Gastroesophageal sphincter (tissue), 4 donors: ENCODE measurements at regions not wholly inside any gene's neighbourhood (a gene's known extent, or its start where the extent isn't known, plus 50 kb on each side); places are given as distances from the start of the nearest gene placed in this dataset.
"Not testable (repeated sequence)": the region's sequence is repeated elsewhere in the genome, so short reads cannot be mapped to it uniquely, and the experiment has no call there.

Experiments
- ATAC-seq: fragments of 150-250 bp; one replicate; pipeline ENCODE4 v1.9.1; 2016; ENCODE audit warnings: mild to moderate bottlenecking, moderate library complexity
- H3K27ac ChIP-seq, 4 donors: fragments of 200-600 bp; sonication (generic) in 3 of 4; 1 replicate in 3 of 4; 2 replicates in 1 of 4; pipeline ENCODE4 v1.5.1; 2016 to 2019
- H3K27me3 ChIP-seq: fragments of 200-600 bp; sonication (generic); one replicate; pipeline ENCODE4 v1.5.1; 2019
- H3K36me3 ChIP-seq, 2 donors: fragments of 200-600 bp; sonication (generic); one replicate each; pipeline ENCODE4 v1.5.1; 2019; ENCODE audit warnings: control low read depth in 1 of 2
- H3K4me1 ChIP-seq, 3 donors: fragments of 200-600 bp; sonication (generic); 1 replicate in 2 of 3; 2 replicates in 1 of 3; pipeline ENCODE4 v1.5.1; 2016 to 2019; ENCODE audit warnings: control low read depth in 2 of 3
- H3K4me3 ChIP-seq, 2 donors: fragments of 200-600 bp; sonication (generic); one replicate each; pipeline ENCODE4 v1.5.1; 2019; ENCODE audit warnings: mild to moderate bottlenecking in 1 of 2, moderate library complexity in 1 of 2
- H3K9me3 ChIP-seq, 3 donors: fragments of 200-600 bp; sonication (generic); one replicate each; pipeline ENCODE4 v1.5.1; 2017 to 2019; ENCODE audit warnings: control low read depth in 2 of 3
- CTCF ChIP-seq, 4 experiments: fragments of 200-600 bp in 2 of 4; fragments of 450-650 bp in 2 of 4; sonication (generic) in 1 of 4; IDR thresholded peaks; one replicate each; pipeline ENCODE4 v1.5.1; 2017 to 2019; ENCODE audit warnings: antibody characterized with exemption in 4 of 4, mild to moderate bottlenecking in 2 of 4, moderate library complexity in 2 of 4
- EP300 ChIP-seq: sonication (generic); formaldehyde crosslinking; IDR thresholded peaks from one replicate; pipeline ENCODE4 v1.6.1; 2017; ENCODE audit warnings: antibody characterized with exemption, mild to moderate bottlenecking
- POLR2A ChIP-seq, 2 donors: fragments of 450-650 bp; IDR thresholded peaks; one replicate each; pipeline ENCODE4 v1.6.1; 2017; ENCODE audit warnings: antibody characterized with exemption in 2 of 2, mild to moderate bottlenecking in 2 of 2, moderate library complexity in 1 of 2
- POLR2AphosphoS5 ChIP-seq: sonication (generic); formaldehyde crosslinking; IDR thresholded peaks from one replicate; pipeline ENCODE4 v1.6.1; 2017; ENCODE audit warnings: antibody characterized with exemption
- WGBS, 2 donors: methylation state at CpG; one replicate each; pipeline ENCODE4 v1.1.5; 2018; ENCODE audit warnings: low coverage in 1 of 2; 5-methylcytosine and 5-hydroxymethylcytosine counted together

- no peaks in the 10 kb centered on the region for H3K36me3 ChIP-seq
- no peak for TF ChIP-seq EP300
- TF ChIP-seq CTCF (IDR thresholded peaks at IDR 0.05): no peak
- no peak for TF ChIP-seq POLR2AphosphoS5
- no peak for TF ChIP-seq POLR2A (IDR thresholded peaks at IDR 0.05)
- 76 to 100% methylated on average over 1 of the region's 1 CpG for WGBS, 2 donors
- no peak overlapping the region for H3K27ac ChIP-seq
- no peaks in the 10 kb centered on the region for H3K27me3 ChIP-seq
- H3K9me3 ChIP-seq: no peaks in the 10 kb centered on the region
- no peaks in the 10 kb centered on the region for H3K4me1 ChIP-seq
- ATAC-seq: no peak
- no peak overlapping the region for H3K4me3 ChIP-seq
These were observed 619.0 kb downstream of the FRK start for GRCh38 chr6:115441651-115442050.

GRCh38 chr6:115415378-115415777 is 645.3 kb downstream of the FRK start:
- 41 to 52% methylated on average over 3 of the region's 3 CpGs for WGBS, 2 donors
- no peaks in the 10 kb centered on the region for H3K27me3 ChIP-seq
- no peaks in the 10 kb centered on the region for H3K4me1 ChIP-seq
- no peak overlapping the region for H3K4me3 ChIP-seq
- no peak for ATAC-seq
- H3K27ac ChIP-seq: no peak overlapping the region
- H3K9me3 ChIP-seq: peaks cover 0 to 17% (median 0%) of the 10 kb centered on the region in 3 donors
- TF ChIP-seq POLR2AphosphoS5: no peak
- no peak for TF ChIP-seq CTCF (IDR thresholded peaks at IDR 0.05)
- no peak for TF ChIP-seq EP300
- TF ChIP-seq POLR2A (IDR thresholded peaks at IDR 0.05): no peak
- H3K36me3 ChIP-seq: no peaks in the 10 kb centered on the region

- ATAC-seq, H3K27me3 ChIP-seq, H3K27ac ChIP-seq, H3K36me3 ChIP-seq, H3K4me1 ChIP-seq, H3K4me3 ChIP-seq: not testable (repeated sequence)
- H3K9me3 ChIP-seq: peaks cover 0 to 17% (median 0%) of the 10 kb centered on the region in 3 donors
- 27 to 53% methylated on average over 4 to 5 of the region's 6 CpGs for WGBS, 2 donors
These were observed 645.8 kb downstream of the FRK start for GRCh38 chr6:115414916-115415315.

GRCh38 chr6:115411756-115412155 is 648.9 kb downstream of the FRK start:
- no peaks in the 10 kb centered on the region for H3K4me1 ChIP-seq
- no peak for ATAC-seq
- WGBS, 2 donors: 36 to 51% methylated on average over 2 of the region's 2 CpGs

GRCh38 chr6:115404446-115404845 is 656.2 kb downstream of the FRK start:
- H3K36me3 ChIP-seq: no peaks in the 10 kb centered on the region
- WGBS, 2 donors: 80 to 100% methylated on average over 1 of the region's 1 CpG
- no peak overlapping the region for H3K4me3 ChIP-seq
- peaks cover 0 to 13% (median 0%) of the 10 kb centered on the region in 3 donors for H3K9me3 ChIP-seq
- no peak overlapping the region for H3K27ac ChIP-seq
- no peaks in the 10 kb centered on the region for H3K4me1 ChIP-seq
- TF ChIP-seq POLR2A (IDR thresholded peaks at IDR 0.05): no peak
- TF ChIP-seq CTCF (IDR thresholded peaks at IDR 0.05): no peak
- TF ChIP-seq EP300: no peak
- TF ChIP-seq POLR2AphosphoS5: no peak
- H3K27me3 ChIP-seq: no peaks in the 10 kb centered on the region
- no peak for ATAC-seq

More at GRCh38 chr6:115411756-115412155, 648.9 kb downstream of the FRK start:
- Histone ChIP-seq H3K4me3 (no peak overlapping the region), H3K27ac (no peak overlapping the region), H3K9me3 (peaks cover 0 to 5% (median 0%) of the 10 kb centered on the region in 3 donors), H3K27me3 (no peaks in the 10 kb centered on the region), H3K36me3 (no peaks in the 10 kb centered on the region)
- TF ChIP-seq POLR2A (IDR thresholded peaks at IDR 0.05) (no peak), CTCF (IDR thresholded peaks at IDR 0.05) (no peak), EP300 (no peak), POLR2AphosphoS5 (no peak)
